Activated naive CD4-positive, alpha-beta T cell treated with anti-CD3 and anti-CD28 coated beads for 36 hours (primary cell): ENCODE measurements at regions not wholly inside any gene's neighbourhood (a gene's known extent, or its start where the extent isn't known, plus 50 kb on each side); places are given as distances from the start of the nearest gene placed in this dataset.
"Not testable (repeated sequence)": the region's sequence is repeated elsewhere in the genome, so short reads cannot be mapped to it uniquely, and the experiment has no call there.

Experiments used
- CTCF ChIA-PET: fragments of 350-600 bp; sonication (Branson Sonifier 250); formaldehyde crosslinking; loops from one replicate; lab custom pipeline; 2021; ENCODE audit warnings: antibody characterized with exemption; lab: Charles Lee
- DNase-seq: peaks from one replicate; pipeline ENCODE4 v3.0.0-alpha.2; 2020
- H3K27ac Mint-ChIP-seq: one replicate; pipeline ENCODE4 v1.8.0; 2021; ENCODE audit warnings: mild to moderate bottlenecking, mixed read lengths
- H3K27me3 Mint-ChIP-seq: one replicate; pipeline ENCODE4 v1.8.0; 2021; ENCODE audit warnings: low read depth, mixed read lengths
- H3K36me3 Mint-ChIP-seq: one replicate; pipeline ENCODE4 v1.8.0; 2021; ENCODE audit warnings: low read depth, mixed read lengths
- H3K4me1 Mint-ChIP-seq: one replicate; pipeline ENCODE4 v1.8.0; 2021; ENCODE audit warnings: low read depth, mixed read lengths
- H3K4me3 Mint-ChIP-seq: one replicate; pipeline ENCODE4 v1.8.0; 2021; ENCODE audit warnings: mild to moderate bottlenecking, moderate library complexity, mixed read lengths
- H3K9me3 Mint-ChIP-seq: one replicate; pipeline ENCODE4 v1.8.0; 2021; ENCODE audit warnings: mixed read lengths
- intact Hi-C: fragments of 100-400 bp; cut with micrococcal nuclease; formaldehyde crosslinking; loops from one replicate; pipeline ENCODE4 v1.15.1; 2023

GRCh38 chr9:115838417-115838816 lies 315.2 kb upstream of the PAPPA start:
- intact Hi-C loops = no loop called here
- H3K4me1 Mint-ChIP-seq = no peaks in the 10 kb centered on the region
- no peak overlapping the region for H3K27ac Mint-ChIP-seq
- CTCF ChIA-PET = no interaction called here
- no peak overlapping the region for H3K4me3 Mint-ChIP-seq
- no peaks in the 10 kb centered on the region for H3K27me3 Mint-ChIP-seq
- H3K36me3 Mint-ChIP-seq = no peaks in the 10 kb centered on the region
- H3K9me3 Mint-ChIP-seq = no peaks in the 10 kb centered on the region
- DNase-seq = no peak

GRCh38 chr9:115844433-115844832 lies 309.2 kb upstream of the PAPPA start:
- H3K4me1 Mint-ChIP-seq, DNase-seq, H3K9me3 Mint-ChIP-seq, H3K27ac Mint-ChIP-seq, CTCF ChIA-PET, H3K27me3 Mint-ChIP-seq, H3K4me3 Mint-ChIP-seq, H3K36me3 Mint-ChIP-seq, intact Hi-C loops: not testable (repeated sequence)

- intact Hi-C loops = no loop called here
- Mint-ChIP-seq H3K4me3 (no peak overlapping the region), H3K9me3 (no peaks in the 10 kb centered on the region), H3K27ac (no peak overlapping the region), H3K4me1 (no peaks in the 10 kb centered on the region), H3K27me3 (no peaks in the 10 kb centered on the region), H3K36me3 (no peaks in the 10 kb centered on the region)
- CTCF ChIA-PET = no interaction called here
- DNase-seq = no peak
Measured at GRCh38 chr9:115845648-115846312, 307.8 kb upstream of the PAPPA start.

DNA sequence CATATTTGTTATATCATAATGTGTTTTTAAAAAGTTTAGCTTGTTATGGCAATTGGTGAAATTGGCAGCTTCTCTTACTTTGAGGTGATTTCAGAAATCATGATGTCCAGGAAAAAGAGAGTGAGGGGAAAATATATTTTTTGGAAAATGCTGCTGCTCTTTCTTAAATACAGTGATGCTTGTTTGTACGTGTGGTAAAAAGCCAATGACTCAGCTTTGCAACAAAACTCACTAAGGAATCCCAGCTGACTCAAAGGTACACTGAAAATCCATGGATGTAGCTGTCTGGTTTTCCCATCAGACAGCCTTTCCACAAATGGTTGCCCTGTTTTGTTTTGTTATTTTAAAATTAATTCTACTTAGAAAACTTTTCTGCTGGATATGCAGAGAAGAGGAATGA lies 306.4 kb upstream of the PAPPA start:
- H3K4me3 Mint-ChIP-seq = no peak overlapping the region
- CTCF ChIA-PET = no interaction called here
- no peaks in the 10 kb centered on the region for H3K4me1 Mint-ChIP-seq
- no peak for DNase-seq
- H3K36me3 Mint-ChIP-seq = no peaks in the 10 kb centered on the region
- no peaks in the 10 kb centered on the region for H3K9me3 Mint-ChIP-seq
- H3K27me3 Mint-ChIP-seq = no peaks in the 10 kb centered on the region
- intact Hi-C loops = no loop called here
- no peak overlapping the region for H3K27ac Mint-ChIP-seq

DNA sequence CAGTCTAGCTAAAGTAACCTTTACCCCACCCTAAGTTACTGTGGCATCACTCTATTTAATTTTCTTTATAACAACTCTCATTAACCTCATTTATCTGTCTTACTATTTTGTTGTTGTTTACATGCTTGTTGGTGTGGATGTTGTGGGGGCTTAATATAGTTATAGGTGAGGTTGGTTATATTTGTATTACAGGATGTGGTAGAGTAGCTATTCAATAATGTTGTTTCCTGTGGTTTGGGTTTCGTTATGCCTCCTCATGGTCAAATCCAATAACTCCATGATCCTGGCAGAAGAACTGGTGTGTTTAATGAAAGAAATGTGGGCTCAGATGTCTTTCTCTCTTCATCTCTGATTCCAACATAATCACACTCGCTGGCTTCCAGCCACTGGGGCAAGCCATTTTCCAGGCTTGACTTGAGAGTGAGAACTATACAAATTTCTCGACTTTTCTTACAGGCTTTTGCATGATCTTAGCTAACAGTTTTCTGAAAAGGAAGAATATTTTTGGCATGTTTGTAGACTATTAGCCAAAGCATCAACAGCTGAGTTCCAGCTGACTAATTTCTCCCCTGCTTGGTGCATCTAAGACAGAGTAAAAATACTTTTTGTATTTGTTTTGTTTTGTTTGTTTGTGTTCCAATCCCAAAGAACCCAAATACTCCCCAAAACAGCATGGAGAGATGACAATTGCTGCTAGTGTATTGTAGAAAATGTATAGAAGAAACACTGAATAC lies 303.7 kb upstream of the PAPPA start:
- Mint-ChIP-seq H3K4me1 (no peaks in the 10 kb centered on the region), H3K27ac (no peak overlapping the region), H3K36me3 (no peaks in the 10 kb centered on the region), H3K9me3 (no peaks in the 10 kb centered on the region), H3K27me3 (no peaks in the 10 kb centered on the region), H3K4me3 (no peak overlapping the region)
- CTCF ChIA-PET = no interaction called here
- no peak for DNase-seq
- intact Hi-C loops = no loop called here

- CTCF ChIA-PET = no interaction called here
- no peaks in the 10 kb centered on the region for H3K9me3 Mint-ChIP-seq
- DNase-seq = no peak
- H3K36me3 Mint-ChIP-seq = no peaks in the 10 kb centered on the region
- H3K4me3 Mint-ChIP-seq = no peak overlapping the region
- H3K27me3 Mint-ChIP-seq = no peaks in the 10 kb centered on the region
- intact Hi-C loops = no loop called here
- no peak overlapping the region for H3K27ac Mint-ChIP-seq
- no peaks in the 10 kb centered on the region for H3K4me1 Mint-ChIP-seq
Measured at GRCh38 chr9:115850548-115851304, 302.9 kb upstream of the PAPPA start.

DNA sequence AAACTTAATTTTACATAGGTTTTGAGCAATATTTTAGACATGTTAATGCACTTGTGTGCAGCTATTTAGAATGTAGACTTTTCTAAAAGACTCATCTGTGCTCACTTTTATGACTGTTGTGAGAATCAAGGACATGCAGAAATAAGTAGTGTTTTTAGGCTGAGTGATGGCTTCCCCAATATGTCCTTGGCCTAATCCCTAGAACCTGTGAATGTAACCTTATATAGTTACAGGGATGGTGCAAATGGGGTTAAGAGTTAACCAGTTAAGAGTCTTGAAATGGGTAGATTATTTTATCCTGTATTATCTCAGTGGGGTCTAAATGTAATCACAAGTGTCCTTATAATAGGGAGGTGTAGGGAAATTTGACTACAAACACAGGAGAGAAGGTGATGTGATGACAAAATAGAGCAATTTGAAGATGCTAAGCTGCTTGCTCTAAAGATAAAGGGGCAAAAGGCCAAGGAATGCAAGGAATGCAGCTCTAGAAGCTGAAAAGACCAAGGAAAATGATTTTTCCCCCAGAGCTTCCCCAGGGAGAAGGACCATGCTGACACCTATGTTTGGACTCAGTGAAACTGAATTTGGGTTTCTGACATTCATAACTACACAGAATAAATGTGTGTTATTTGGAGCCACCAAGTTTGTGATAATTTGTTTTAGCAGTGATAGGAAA lies 298.0 kb upstream of the PAPPA start:
- intact Hi-C loops = no loop called here
- no peak for DNase-seq
- H3K27ac Mint-ChIP-seq = no peak overlapping the region
- no peaks in the 10 kb centered on the region for H3K36me3 Mint-ChIP-seq
- no peaks in the 10 kb centered on the region for H3K4me1 Mint-ChIP-seq
- peaks cover 5% of the 10 kb centered on the region for H3K27me3 Mint-ChIP-seq
- CTCF ChIA-PET = no interaction called here
- no peak overlapping the region for H3K4me3 Mint-ChIP-seq
- no peaks in the 10 kb centered on the region for H3K9me3 Mint-ChIP-seq

DNA sequence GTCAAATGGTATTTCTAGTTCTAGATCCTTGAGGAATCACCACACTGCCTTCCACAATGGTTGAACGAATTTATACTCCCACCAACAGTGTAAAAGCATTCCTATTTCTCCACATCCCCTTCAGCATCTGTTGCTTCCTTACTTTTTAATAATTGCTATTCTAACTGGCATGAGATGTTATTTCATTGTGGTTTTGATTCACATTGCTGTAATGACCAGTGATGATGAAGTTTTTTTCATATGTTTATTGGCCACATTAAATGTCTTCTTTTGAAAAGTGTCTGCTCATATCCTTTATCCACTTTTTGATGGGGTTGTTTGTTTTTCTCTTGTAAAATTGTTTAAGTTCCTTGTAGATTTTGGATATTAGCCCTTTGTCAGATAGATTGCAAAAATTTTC lies 295.2 kb upstream of the PAPPA start:
- H3K4me1 Mint-ChIP-seq, intact Hi-C loops, H3K27me3 Mint-ChIP-seq, H3K9me3 Mint-ChIP-seq, DNase-seq, H3K36me3 Mint-ChIP-seq, H3K4me3 Mint-ChIP-seq, H3K27ac Mint-ChIP-seq, CTCF ChIA-PET: not testable (repeated sequence)

GRCh38 chr9:115862021-115862420 lies 291.6 kb upstream of the PAPPA start:
- H3K36me3 Mint-ChIP-seq = no peaks in the 10 kb centered on the region
- CTCF ChIA-PET = interaction anchor here (0.7 kb wide), 1 partner anchor 24 kb away, joined by 3 read pairs; no protein-coding TSS in a partner anchor
- H3K9me3 Mint-ChIP-seq = no peaks in the 10 kb centered on the region
- no peak overlapping the region for H3K4me3 Mint-ChIP-seq
- DNase-seq = no peak
- peaks cover 6% of the 10 kb centered on the region for H3K27me3 Mint-ChIP-seq
- intact Hi-C loops = no loop called here
- no peaks in the 10 kb centered on the region for H3K4me1 Mint-ChIP-seq
- H3K27ac Mint-ChIP-seq = no peak overlapping the region

- Mint-ChIP-seq H3K4me1 (no peaks in the 10 kb centered on the region), H3K9me3 (peaks cover 1% of the 10 kb centered on the region), H3K27me3 (peaks cover 6% of the 10 kb centered on the region), H3K4me3 (no peak overlapping the region), H3K36me3 (no peaks in the 10 kb centered on the region), H3K27ac (no peak overlapping the region)
- DNase-seq = no peak
- CTCF ChIA-PET = no interaction called here
- intact Hi-C loops = no loop called here
Measured at GRCh38 chr9:115864581-115864980, 289.0 kb upstream of the PAPPA start.

DNA sequence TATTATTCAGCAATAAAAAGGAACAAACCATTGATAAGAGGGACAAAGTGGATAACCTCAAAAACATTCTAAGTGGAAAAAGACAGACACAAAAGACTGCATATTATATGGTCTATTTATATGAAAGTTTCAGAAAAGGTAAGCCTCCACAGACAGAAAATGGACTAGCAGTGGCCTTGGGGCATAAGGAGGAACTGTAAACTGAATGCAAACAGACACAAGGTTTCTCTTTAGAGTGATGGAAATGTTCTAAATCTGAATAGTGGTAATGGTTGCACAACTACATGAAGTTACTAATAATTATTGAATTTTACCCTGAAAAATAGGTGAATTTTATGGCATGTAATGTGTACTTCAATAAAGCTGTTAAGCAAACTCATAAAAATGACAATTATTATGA lies 286.3 kb upstream of the PAPPA start:
- DNase-seq = no peak
- intact Hi-C loops = no loop called here
- H3K36me3 Mint-ChIP-seq = no peaks in the 10 kb centered on the region
- H3K27ac Mint-ChIP-seq = no peak overlapping the region
- H3K27me3 Mint-ChIP-seq = no peaks in the 10 kb centered on the region
- no peaks in the 10 kb centered on the region for H3K4me1 Mint-ChIP-seq
- CTCF ChIA-PET = no interaction called here
- H3K4me3 Mint-ChIP-seq = no peak overlapping the region
- H3K9me3 Mint-ChIP-seq = peaks cover 1% of the 10 kb centered on the region

DNA sequence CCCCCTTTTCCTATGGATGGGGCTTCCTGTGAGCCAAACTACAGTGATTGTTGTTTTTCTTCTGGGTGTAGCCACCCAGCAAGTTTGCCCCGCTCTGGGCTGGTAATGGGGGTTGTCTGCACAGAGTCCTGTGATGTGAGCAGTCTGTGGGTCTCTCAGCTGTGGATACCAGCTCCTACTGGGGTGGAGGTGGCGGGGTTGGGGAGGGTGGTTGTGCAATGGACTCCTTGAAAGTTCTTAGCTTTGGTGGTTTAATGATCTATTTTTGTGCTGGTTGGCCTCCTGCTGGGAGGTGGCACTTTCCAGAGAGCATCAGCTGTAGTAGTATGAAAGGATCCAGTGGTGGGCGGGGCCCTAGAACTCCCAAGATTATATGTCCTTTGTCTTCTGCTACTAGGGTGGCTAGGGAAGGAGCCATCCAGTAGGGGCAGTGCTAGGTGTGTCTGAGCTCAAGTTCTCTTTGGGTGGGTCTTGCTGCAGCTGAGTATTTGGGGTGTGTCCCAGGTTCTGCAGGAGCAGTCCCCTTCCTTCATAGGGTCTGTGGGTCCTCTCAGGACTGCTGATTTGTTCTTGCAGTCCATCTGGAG lies 275.6 kb upstream of the PAPPA start:
- H3K4me1 Mint-ChIP-seq = no peaks in the 10 kb centered on the region
- intact Hi-C loops = no loop called here
- H3K9me3 Mint-ChIP-seq = peaks cover 3% of the 10 kb centered on the region
- H3K27me3 Mint-ChIP-seq = peaks cover 4% of the 10 kb centered on the region
- H3K4me3 Mint-ChIP-seq = no peak overlapping the region
- CTCF ChIA-PET = no interaction called here
- H3K27ac Mint-ChIP-seq = no peak overlapping the region
- no peaks in the 10 kb centered on the region for H3K36me3 Mint-ChIP-seq
- DNase-seq = no peak
